ENCODE measurements at regions not wholly inside any gene's neighbourhood (a gene's known extent, or its start where the extent isn't known, plus 50 kb on each side); places are given as distances from the start of the nearest gene placed in this dataset.

DNA sequence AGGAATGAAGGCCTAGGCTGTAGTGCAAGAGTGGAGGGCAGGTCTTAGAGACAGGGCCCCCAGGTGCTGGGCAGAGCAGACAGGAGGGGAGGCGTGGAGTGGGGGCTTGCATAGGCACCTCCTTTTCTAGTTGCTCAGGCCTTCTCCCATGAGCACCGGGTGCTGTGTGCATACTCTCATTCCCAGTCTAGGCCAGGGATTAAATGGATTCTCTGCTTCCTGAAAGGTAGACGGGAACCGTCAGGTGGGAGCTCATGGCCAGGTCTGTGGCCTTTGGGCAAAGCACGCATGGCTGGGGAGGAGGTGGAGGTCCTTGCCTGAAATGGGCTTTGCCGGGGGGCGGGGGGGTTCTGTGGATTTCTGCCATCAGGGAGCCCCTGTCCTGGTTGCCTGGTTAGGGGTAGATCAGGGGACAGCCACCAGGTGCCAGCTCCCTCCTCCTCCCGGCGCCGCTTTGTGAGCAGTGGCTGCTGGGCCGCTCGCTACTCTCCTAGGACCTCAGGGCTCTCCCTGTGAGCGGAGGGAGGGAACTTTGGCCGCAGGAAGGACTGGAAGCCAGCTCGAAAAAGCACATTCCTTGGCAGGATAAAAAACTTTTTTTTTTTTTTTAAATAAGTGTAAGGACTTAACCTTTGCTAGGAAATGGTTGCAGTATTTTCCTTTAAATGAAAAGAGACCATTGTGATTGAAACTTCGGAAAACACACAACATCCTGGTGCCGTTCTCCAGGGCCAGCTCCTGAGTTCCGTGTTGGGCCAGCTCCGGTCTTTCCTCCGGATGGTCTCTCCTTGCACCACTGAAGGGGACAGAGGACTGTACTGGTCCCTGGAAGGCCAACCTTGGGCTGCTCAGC, 82.8 kb upstream of the HAAO start:
- in situ Hi-C loops (cut with MboI; ENCODE audit: low pct_unique_long_range_greater_than_20kb, low sequenced_read_pairs, unreplicated experiment): no loop called here
- TF ChIP-seq, protein P1, sequence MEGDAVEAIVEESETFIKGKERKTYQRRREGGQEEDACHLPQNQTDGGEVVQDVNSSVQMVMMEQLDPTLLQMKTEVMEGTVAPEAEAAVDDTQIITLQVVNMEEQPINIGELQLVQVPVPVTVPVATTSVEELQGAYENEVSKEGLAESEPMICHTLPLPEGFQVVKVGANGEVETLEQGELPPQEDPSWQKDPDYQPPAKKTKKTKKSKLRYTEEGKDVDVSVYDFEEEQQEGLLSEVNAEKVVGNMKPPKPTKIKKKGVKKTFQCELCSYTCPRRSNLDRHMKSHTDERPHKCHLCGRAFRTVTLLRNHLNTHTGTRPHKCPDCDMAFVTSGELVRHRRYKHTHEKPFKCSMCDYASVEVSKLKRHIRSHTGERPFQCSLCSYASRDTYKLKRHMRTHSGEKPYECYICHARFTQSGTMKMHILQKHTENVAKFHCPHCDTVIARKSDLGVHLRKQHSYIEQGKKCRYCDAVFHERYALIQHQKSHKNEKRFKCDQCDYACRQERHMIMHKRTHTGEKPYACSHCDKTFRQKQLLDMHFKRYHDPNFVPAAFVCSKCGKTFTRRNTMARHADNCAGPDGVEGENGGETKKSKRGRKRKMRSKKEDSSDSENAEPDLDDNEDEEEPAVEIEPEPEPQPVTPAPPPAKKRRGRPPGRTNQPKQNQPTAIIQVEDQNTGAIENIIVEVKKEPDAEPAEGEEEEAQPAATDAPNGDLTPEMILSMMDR (IDR thresholded peaks at IDR 0.05; ENCODE audit: extremely low read depth, insufficient read depth, missing control alignments): no peak
- DNase-seq (ENCODE audit: low spot score): no peak

DNA sequence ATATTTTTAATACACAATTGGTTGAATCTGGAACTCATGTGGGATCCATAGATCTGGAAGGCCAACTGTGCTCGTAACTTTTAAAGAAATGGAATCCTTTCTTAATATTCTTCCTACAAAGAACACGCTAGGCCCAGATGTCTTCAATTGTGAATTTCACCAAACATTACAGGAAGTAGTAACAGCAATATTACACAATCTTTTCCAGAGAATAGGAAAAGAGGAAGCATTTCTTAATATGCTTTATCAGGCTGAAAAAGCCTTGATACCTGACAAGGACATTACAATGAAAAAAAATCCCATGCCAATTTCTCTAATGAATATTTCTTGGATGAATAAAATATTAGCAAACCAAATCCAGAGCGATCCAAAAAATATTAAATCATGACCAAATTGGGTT, 80.3 kb upstream of the HAAO start:
- TF ChIP-seq, protein P1 (IDR thresholded peaks at IDR 0.05; ENCODE audit: extremely low read depth, insufficient read depth, missing control alignments): no peak
- in situ Hi-C loops (cut with MboI; ENCODE audit: low pct_unique_long_range_greater_than_20kb, low sequenced_read_pairs, unreplicated experiment): no loop called here
- DNase-seq (ENCODE audit: low spot score): no peak

DNA sequence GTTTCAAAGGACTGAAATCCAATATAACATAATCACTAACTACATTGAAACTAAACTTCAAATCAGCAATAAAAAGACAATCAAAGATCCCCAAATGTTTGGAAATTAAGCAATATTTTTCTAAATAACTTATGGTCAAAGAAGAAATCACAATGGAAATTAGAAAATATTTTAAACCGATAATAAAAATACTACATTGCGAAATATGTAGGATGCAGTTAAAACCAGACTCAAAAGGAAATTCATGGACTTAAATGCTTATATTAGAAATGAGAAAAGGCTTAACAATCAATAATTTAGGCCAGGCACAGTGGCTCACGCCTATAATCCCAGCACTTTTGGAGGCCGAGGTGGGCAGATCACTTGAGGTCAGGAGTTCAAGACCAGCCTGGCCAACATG, 79.0 kb upstream of the HAAO start:
- in situ Hi-C loops (cut with MboI; ENCODE audit: low pct_unique_long_range_greater_than_20kb, low sequenced_read_pairs, unreplicated experiment): no loop called here
- DNase-seq (ENCODE audit: low spot score): no peak
- TF ChIP-seq, protein P1 (IDR thresholded peaks at IDR 0.05; ENCODE audit: extremely low read depth, insufficient read depth, missing control alignments): no peak

DNA sequence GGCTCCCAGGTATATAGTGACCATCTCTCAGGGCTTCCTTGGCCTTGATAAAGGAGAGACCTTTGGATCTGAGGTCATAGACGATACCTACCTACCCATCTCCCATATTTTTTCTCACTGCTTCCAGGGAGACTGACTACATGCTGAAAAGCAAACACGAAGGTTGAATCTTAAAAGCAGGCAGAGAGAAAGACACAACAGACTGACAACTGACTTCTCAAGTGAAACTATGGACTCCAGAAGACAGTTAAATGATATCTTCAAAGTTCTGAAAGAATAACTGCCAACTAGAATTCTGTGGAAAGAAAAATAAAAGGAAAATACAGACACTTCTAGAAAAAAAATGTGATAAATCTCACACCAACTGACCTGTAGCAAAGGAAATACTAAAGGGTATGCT, 76.5 kb upstream of the HAAO start:
- in situ Hi-C loops (cut with MboI; ENCODE audit: low pct_unique_long_range_greater_than_20kb, low sequenced_read_pairs, unreplicated experiment): no loop called here
- DNase-seq (ENCODE audit: low spot score): no peak
- TF ChIP-seq, protein P1 (IDR thresholded peaks at IDR 0.05; ENCODE audit: extremely low read depth, insufficient read depth, missing control alignments): no peak

DNA sequence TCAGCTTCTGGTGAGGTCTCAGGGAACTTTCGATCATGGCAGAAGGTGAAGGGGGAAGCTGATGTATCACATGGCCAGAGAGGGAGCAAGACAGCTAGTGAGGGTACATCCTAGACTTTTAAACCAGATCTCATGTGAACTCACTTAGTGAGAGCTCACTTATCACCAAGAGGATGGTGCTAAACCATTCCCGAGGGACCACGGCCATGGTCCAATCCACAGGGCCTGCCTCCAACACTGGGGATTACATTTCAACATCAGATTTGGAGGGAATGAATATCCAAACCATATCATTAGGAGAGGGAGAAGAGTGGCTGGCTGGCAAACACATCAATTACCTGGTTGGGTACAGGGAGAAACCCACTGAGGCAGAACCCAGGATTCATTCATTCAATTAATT, 75.7 kb upstream of the HAAO start:
- in situ Hi-C loops (cut with MboI; ENCODE audit: low pct_unique_long_range_greater_than_20kb, low sequenced_read_pairs, unreplicated experiment): no loop called here
- no peak for DNase-seq (ENCODE audit: low spot score)
- TF ChIP-seq, protein P1 (IDR thresholded peaks at IDR 0.05; ENCODE audit: extremely low read depth, insufficient read depth, missing control alignments): no peak

DNA sequence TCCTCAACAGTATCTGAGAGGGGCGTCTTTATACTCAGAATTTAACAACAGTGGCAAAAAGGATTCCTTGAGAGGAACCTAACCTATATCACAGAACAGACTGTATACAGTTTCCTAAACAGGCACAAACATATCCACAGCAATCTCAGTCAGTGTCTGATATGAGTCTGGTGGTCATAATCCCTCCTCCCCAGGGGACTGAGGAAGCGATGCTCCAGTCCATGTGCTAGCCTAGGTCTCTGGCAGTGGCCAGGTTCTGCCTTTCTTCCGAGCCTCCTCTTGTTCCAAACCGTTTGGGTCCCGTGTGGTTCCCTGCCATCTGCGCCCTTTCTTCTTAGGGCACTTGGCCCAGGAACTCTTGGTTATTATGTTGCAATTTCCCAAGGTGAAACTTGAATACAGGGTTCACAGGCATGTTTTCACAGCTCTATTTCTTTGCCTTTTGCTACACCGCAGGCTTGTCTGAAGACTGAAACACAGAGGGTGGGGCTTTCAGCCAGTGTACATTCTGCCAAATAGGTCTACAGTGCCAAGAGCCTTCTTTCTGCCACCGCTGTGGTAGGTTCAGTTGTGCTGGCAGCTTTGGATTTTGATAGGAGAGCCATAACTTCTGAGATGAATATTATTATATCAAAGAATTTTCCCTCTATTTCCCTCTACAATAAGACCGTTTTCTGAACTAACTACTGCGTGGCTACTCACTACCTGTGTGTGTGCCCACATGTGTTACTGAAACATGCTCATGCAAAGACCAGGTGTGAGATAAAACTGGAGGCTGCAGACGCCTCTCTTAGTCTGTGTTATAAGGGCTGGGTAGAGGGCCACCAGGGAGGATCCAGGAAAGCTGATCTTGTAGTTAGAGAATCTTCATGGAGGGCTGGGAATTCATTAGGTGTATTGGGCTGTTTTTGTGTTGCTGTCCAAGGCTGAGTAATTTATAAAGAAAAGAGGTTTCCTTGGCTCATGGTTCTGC, 75.0 kb upstream of the HAAO start:
- DNase-seq (ENCODE audit: low spot score): no peak
- in situ Hi-C loops (cut with MboI; ENCODE audit: low pct_unique_long_range_greater_than_20kb, low sequenced_read_pairs, unreplicated experiment): no loop called here
- TF ChIP-seq, protein P1 (IDR thresholded peaks at IDR 0.05; ENCODE audit: extremely low read depth, insufficient read depth, missing control alignments): no peak
